SK-N-SH (cell line): ENCODE measurements at regions not wholly inside any gene's neighbourhood (a gene's known extent, or its start where the extent isn't known, plus 50 kb on each side); places are given as distances from the start of the nearest gene placed in this dataset.

Experiments used
- CHD2 ChIP-seq: fragments of 150-350 bp; IDR thresholded peaks from 2 replicates; pipeline ENCODE4 v1.6.1; 2018; ENCODE audit warnings: low read length; ENCODE audit not compliant: partially characterized antibody
- CTCF ChIP-seq: fragments of 200-600 bp; sonication (generic); IDR thresholded peaks from 2 replicates; pipeline ENCODE4 v1.6.1; 2017; ENCODE audit warnings: antibody characterized with exemption, mild to moderate bottlenecking, moderate library complexity
- ELF1 ChIP-seq: IDR thresholded peaks from 2 replicates; pipeline ENCODE4 v1.4.0; 2012
- EZH2phosphoT487 ChIP-seq: fragments of 200-600 bp; sonication (generic); IDR thresholded peaks from 2 replicates; pipeline ENCODE4 v1.6.1; 2017; ENCODE audit warnings: low read depth, mixed run types, mild to moderate bottlenecking, antibody characterized with exemption, moderate library complexity, borderline replicate concordance
- FOXM1 ChIP-seq: IDR thresholded peaks from 2 replicates; pipeline ENCODE4 v1.4.0; 2012; ENCODE audit warnings: low read depth, mild to moderate bottlenecking
- GATA2 ChIP-seq: sonication (generic); formaldehyde crosslinking; IDR thresholded peaks from 2 replicates; pipeline ENCODE4 v1.5.0; 2020; ENCODE audit warnings: mild to moderate bottlenecking, missing genetic modification reagents
- NFIC ChIP-seq: IDR thresholded peaks from 2 replicates; pipeline ENCODE4 v1.4.0; 2012; ENCODE audit warnings: borderline replicate concordance
- PBX3 ChIP-seq: IDR thresholded peaks from 2 replicates; pipeline ENCODE4; 2012
- POLR2AphosphoS5 ChIP-seq: IDR thresholded peaks from 2 replicates; pipeline ENCODE4 v1.6.1; 2012; ENCODE audit warnings: low read depth, low read length
- RFX5 ChIP-seq: IDR thresholded peaks from 2 replicates; pipeline ENCODE4 v1.6.1; 2012; ENCODE audit warnings: mild to moderate bottlenecking, improper control_type of control experiment, low read length
- SIN3A ChIP-seq: IDR thresholded peaks from 2 replicates; pipeline ENCODE4 v1.6.1; 2012; ENCODE audit warnings: low read depth, mild to moderate bottlenecking, low read length, moderate library complexity, borderline replicate concordance
- SMC3 ChIP-seq: IDR thresholded peaks from 2 replicates; pipeline ENCODE4 v1.6.1; 2012; ENCODE audit warnings: low read depth, low read length, improper control_type of control experiment
- ZBTB33 ChIP-seq: IDR thresholded peaks from 2 replicates; pipeline ENCODE4 v1.4.0; 2012; ENCODE audit warnings: low read depth, borderline replicate concordance

GRCh38 chr2:204251158-204251997, 293.9 kb upstream of the PARD3B start:
- TF ChIP-seq GATA2 (no peak; the same call in 1 of the 2 replicates), CTCF (no peak), ZBTB33 (no peak), RFX5 (no peak), NFIC (no peak), POLR2AphosphoS5 (no peak), ELF1 (no peak), SMC3 (no peak), CHD2 (no peak), FOXM1 (no peak), PBX3 (no peak), EZH2phosphoT487 (no peak), SIN3A (no peak)
